ENCODE measurements at regions not wholly inside any gene's neighbourhood (a gene's known extent, or its start where the extent isn't known, plus 50 kb on each side); places are given as distances from the start of the nearest gene placed in this dataset.
"Not testable (repeated sequence)": the region's sequence is repeated elsewhere in the genome, so short reads cannot be mapped to it uniquely, and the experiment has no call there.

- no peak for DNase-seq (ENCODE audit: low read depth in 4 of 4, low spot score in 3 of 4)
Measured at GRCh38 chr17:54177606-54178308, 355.0 kb downstream of the KIF2B start.

DNA sequence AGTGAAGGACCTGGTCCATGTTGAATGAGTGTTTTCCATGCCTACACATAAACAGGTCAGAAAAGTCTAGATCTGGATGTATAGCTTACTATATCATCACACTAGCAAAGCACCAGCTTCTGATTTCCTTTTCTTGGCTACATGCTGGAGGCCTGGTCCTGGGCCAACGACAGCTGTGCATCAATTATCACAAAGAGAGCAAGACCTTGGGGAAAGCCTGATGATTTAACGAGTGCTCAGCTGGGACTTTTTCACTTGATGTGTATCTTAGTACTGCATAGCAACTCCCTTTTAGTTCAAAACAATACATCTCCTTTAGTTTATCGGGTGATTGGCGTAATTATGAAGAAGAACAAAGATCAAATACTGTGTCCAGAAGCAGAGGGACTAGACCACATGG is 358.2 kb downstream of the KIF2B start:
- DNase-seq (ENCODE audit: low read depth in 4 of 4, low spot score in 3 of 4) = peak in 1 of 4 donors; percentile 4

DNA sequence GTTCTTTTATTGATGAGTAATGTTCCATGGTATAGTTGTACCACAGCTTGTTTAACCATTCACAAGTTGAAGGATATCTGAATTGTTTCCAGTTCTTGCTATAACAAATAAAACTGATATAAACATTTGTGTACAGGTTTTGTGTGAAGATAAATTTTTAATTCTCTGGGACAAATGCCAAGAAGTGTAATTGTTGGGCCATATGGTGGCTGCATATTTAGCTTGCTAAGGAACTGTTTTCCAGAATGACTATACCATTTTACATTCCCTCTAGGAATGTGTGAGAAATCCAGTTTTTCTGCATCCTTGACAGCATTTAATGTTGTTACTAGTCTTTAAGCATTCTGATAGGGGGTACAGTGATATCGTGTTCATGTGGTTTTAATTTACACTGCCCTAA is 368.5 kb downstream of the KIF2B start:
- no peak for DNase-seq (ENCODE audit: low read depth in 4 of 4, low spot score in 3 of 4)

- no peak for DNase-seq (ENCODE audit: low read depth in 4 of 4, low spot score in 3 of 4)
Measured at GRCh38 chr17:54194268-54194667, 371.5 kb downstream of the KIF2B start.

DNA sequence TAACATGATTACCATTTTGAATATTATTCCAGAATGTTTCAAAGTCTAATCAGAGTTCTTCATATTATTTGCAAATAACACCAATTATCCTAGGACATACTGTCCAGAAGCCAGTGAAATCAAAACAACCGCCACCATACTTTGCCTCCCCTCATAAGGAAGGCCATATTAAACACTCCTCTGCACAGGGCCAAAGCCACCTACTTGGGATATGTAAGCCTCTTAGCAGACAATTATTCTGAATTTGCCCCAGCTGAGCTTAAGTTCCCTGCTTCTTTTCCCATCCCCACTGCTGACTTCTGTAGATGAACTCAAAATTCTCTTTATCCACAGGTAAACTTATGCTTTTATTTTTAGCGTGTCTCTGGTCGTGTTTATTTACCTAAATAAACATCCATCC is 374.0 kb downstream of the KIF2B start:
- no peak for DNase-seq (ENCODE audit: low read depth in 4 of 4, low spot score in 3 of 4)

- DNase-seq (ENCODE audit: low read depth in 4 of 4, low spot score in 3 of 4) = not testable (repeated sequence)
Measured at GRCh38 chr17:54201380-54201779, 378.7 kb downstream of the KIF2B start.

GRCh38 chr17:54220829-54221228 is 398.1 kb downstream of the KIF2B start:
- DNase-seq (ENCODE audit: low read depth in 4 of 4, low spot score in 3 of 4) = no peak

GRCh38 chr17:54221499-54221898 is 398.8 kb downstream of the KIF2B start:
- DNase-seq (ENCODE audit: low read depth in 4 of 4, low spot score in 3 of 4) = no peak

DNA sequence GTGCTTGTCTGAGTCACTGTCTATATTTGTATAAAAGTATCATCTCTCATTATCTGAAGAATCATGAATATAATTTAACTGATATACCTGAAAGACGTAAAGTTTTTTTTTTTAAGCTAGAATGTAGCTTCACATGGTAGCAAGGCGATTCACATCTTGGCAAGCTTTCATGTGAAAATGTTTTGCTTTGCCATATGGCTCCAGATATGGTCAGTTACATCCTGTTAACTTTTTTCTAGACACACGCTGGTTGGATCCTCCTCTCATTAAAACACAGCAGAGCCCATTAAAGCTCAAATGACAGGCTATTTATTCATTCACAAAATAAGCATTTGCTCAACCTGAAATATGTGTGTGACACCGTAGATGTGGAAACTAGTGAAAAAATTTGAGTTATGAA is 412.8 kb downstream of the KIF2B start:
- DNase-seq (ENCODE audit: low read depth in 4 of 4, low spot score in 3 of 4) = no peak

GRCh38 chr17:54237911-54238515 is 415.3 kb downstream of the KIF2B start:
- no peak for DNase-seq (ENCODE audit: low read depth in 4 of 4, low spot score in 3 of 4)

DNA sequence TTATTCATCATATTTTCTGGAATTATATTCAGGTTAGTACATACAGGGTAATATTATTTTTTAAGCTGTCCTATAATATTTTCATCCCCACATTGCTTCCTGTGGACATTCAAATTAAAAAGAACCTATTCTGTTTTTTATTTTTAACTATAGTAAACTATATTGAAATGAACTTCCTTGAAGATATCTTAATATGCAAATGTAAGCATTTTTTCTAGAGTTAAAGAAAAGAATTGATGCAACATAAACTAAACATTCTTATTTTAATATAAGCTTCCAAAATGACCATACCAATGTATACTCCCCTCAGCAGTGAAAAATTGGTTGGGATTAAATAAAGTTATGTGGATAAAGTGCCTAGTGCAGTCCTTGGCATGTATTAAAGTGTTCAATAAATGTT is 416.6 kb downstream of the KIF2B start:
- DNase-seq (ENCODE audit: low read depth in 4 of 4, low spot score in 3 of 4) = no peak

DNA sequence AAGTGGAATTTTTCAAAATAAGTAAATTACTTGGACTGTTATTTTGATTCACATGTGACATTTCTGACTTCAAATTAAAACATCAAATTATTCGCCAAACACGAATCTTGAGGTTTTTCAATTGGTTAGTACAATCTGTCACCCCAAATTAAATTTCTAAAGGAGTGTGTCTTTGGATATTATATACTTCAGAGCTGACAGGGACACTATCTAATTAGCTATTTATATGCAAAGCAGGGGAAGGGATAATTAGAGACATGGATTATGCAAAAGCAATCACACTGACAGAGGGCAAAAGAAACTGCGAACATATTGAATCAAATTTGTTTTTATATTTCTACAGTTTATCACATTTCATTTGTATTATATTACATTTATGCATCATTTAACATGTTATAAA is 433.0 kb downstream of the KIF2B start:
- DNase-seq (ENCODE audit: low read depth in 4 of 4, low spot score in 3 of 4) = no peak

- no peak for DNase-seq (ENCODE audit: low read depth in 4 of 4, low spot score in 3 of 4)
Measured at GRCh38 chr17:54256401-54256929, 433.7 kb downstream of the KIF2B start.

- no peak for DNase-seq (ENCODE audit: low read depth in 4 of 4, low spot score in 3 of 4)
Measured at GRCh38 chr17:54257440-54257839, 434.7 kb downstream of the KIF2B start.

DNA sequence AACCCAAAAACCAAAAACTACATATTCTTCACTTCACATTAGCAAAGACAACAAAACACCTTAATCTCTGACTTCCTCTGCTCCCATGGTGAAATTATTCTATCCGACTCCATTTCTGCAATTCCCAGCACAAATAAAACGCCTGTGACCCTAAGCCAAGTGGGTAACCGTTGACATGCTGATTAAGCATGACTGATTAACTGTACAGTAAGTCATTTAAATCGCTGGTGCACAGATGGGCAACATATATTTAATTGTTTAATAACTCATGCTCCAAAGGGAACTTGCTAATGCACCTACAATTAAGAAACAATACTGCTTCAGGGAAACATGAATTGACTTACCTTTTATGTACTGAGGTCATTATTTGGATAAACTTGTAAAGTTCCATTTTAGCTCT is 436.7 kb downstream of the KIF2B start:
- DNase-seq (ENCODE audit: low read depth in 4 of 4, low spot score in 3 of 4) = no peak

DNA sequence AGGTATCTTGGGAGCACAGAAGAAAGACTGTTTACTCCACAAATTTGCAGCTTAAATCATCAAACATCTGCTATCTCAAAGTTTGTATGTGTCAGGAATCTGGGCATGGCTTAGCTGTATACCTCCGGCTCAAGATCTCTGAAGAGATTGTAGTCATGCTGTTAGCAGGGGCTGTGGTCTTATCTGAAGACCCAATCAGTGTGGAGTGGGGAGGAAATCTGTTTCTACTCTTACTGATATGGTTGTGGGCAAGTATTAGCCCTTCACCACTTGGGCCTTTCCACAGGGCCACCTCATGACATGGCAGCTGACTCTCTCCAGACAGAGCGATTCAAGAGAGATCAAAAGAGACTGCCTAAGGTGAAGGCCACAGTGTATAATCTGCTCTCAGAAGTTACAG is 438.7 kb downstream of the KIF2B start:
- DNase-seq (ENCODE audit: low read depth in 4 of 4, low spot score in 3 of 4) = no peak

GRCh38 chr17:54269881-54270280 is 447.2 kb downstream of the KIF2B start:
- DNase-seq (ENCODE audit: low read depth in 4 of 4, low spot score in 3 of 4) = no peak

GRCh38 chr17:54270499-54270898 is 447.8 kb downstream of the KIF2B start:
- DNase-seq (ENCODE audit: low read depth in 4 of 4, low spot score in 3 of 4) = no peak

DNA sequence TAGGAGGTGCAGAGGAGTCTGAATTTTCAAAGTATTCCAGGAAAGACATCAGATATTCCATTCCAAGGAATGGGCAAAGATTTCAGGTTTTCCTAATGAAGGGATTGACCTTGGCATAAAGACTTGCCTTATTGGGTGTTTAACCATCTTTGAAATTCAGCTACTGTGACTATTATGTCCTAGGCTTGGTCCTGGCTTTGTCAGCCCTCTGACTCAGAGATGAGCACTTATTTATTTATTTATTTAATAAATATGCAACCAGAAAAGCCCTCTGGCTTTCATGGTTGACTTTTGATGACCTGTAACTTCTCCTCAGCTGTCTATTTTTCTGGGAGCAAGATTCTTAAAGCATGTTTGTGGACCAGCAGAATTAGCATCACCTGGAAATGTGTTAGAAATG is 455.1 kb downstream of the KIF2B start:
- no peak for DNase-seq (ENCODE audit: low read depth in 4 of 4, low spot score in 3 of 4)

- DNase-seq (ENCODE audit: low read depth in 4 of 4, low spot score in 3 of 4) = no peak
Measured at GRCh38 chr17:54280741-54281140, 458.0 kb downstream of the KIF2B start.

GRCh38 chr17:54282886-54283285 is 460.2 kb downstream of the KIF2B start:
- no peak for DNase-seq (ENCODE audit: low read depth in 4 of 4, low spot score in 3 of 4)

GRCh38 chr17:54307351-54307750 is 484.6 kb downstream of the KIF2B start:
- no peak for DNase-seq (ENCODE audit: low read depth in 4 of 4, low spot score in 3 of 4)
